HG03025 (cell line): ENCODE measurements at regions not wholly inside any gene's neighbourhood (a gene's known extent, or its start where the extent isn't known, plus 50 kb on each side); places are given as distances from the start of the nearest gene placed in this dataset.

Source experiments
- ATAC-seq: cut with Tn5 transposase; IDR thresholded peaks from one replicate; pipeline ENCODE4 v1.9.1; 2021; ENCODE audit warnings: mild to moderate bottlenecking, moderate library complexity; ENCODE audit not compliant: unreplicated experiment, low FRiP score

- ATAC-seq = no peak
These were observed 220.5 kb downstream of the TM9SF2 start for GRCh38 chr13:99721606-99722337.

DNA sequence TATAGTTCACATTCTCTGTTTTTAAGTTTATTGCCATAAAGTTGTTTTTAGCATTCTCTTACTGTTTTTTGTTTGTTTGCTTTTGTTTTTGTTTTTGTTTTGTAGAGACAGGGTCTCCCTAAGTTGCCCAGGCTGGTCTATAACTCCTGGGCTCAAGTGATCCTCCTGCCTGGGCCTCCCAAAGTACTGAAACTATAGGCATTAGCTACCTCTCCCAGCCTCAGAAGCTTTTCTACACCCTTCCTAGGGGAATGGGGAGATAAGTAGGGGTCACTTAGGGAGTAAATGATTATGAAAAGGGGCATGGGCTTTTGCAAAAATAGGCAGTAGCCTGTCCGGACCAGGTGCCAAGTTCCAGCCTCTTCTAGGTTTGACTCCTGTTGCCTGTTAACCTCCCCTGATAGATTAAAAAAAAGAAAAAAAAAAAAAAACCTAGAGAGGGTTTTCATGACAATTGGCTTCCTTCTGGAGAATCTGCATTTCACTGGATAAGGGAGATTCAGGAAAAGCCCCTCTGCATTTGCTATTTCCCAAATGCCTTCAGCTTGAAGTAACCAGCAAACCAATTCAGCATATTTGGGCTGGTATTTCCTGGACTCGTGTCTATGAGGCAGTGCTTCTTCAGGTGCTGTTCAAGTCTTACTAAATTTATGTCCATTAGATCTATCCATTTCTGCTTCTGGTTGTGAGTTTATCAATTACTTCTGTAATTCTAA is 216.8 kb downstream of the TM9SF2 start:
- no peak for ATAC-seq

DNA sequence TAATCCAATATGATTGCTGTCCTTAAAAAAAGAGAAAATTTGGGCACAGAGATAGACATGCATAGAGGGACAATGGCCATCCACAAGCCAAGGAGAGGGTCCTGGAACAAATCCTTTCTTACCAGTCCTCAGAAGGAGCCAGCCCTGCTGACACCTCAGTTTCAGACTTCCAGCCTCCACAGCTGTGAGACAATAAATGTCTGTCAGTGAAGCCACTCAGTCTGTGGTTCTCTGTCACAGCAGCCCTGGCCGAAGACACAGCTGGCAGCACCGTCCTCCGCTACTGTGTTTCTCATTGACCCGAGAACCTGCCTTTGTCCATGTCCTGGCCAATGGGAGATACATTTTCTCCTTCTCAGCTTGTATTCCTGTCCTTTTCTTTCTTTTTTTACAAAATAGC is 207.9 kb downstream of the TM9SF2 start:
- no peak for ATAC-seq

GRCh38 chr13:99704390-99704789 is 203.1 kb downstream of the TM9SF2 start:
- no peak for ATAC-seq

DNA sequence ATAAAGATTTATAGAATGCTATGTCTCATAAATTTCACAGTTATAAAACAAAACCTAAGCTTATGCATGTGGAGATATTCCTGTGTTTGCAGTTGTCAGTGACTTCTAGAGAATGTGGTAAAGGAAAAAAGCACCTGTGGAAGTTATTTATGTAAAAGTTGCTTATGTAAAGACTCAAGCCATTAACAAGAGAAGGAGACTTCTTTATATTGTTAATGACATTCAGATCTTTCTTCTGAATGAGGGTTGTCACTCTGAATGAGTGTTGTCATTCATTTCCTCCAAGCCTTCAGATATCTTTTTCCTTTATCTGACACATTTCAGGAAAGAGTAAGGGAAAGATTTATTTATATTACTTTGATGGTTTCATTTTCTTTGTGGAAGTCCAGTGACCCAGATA is 202.6 kb downstream of the TM9SF2 start:
- ATAC-seq = no peak

- ATAC-seq = no peak
These were observed 201.5 kb downstream of the TM9SF2 start for GRCh38 chr13:99702687-99703319.

- no peak for ATAC-seq
These were observed 199.2 kb downstream of the TM9SF2 start for GRCh38 chr13:99700468-99700867.

DNA sequence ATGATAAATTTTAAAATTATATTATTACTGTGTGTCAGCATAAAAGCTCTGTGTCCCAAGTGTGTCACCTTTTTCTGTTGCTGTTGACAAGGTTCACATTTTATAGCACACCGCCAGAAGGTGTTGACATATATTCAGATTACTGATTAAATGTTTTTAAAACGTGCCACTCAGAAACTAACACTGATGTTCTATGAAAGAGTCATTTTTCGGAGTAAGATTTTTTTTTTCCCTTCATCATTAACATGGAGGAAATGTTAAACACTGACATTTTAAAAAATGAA is 197.5 kb downstream of the TM9SF2 start:
- no peak for ATAC-seq

DNA sequence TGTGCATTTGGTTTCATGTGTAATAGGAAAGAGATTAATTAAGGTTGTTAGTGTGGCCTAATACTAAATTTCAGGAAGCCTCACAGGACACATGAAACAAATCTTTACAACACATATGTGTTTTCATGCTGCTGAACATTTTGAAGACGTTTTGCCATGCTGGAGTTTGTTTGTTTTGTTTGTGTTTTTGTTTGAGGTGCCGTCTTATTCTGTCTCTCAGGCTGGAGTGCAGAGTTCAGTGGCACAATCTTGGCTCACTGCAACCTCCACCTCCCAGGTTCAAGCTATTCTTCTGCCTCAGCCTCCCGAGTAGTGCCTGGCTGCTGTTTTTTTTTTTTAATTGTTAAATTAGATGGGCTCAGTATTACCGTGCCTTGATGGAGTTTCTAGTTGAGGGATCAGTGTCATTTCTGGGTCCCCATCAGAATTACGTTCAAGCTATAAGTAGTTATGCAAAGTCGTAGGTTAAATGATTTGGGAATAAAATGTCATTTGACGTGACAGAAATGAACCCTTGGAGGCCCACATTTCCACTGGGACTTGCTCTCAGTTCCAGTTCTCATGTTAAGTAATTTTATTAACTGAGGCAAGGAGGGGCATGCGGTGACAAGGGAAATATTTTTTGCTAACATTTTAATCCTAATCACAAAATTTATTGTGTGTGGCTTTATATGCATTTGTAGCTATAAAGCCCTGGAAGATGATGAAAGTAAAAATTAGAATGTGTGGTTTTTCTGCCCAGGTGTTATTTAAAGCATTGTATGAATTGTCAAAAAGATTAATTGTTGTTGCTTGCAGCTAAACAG is 196.9 kb downstream of the TM9SF2 start:
- no peak for ATAC-seq

GRCh38 chr13:99695857-99696256 is 194.6 kb downstream of the TM9SF2 start:
- ATAC-seq = no peak

DNA sequence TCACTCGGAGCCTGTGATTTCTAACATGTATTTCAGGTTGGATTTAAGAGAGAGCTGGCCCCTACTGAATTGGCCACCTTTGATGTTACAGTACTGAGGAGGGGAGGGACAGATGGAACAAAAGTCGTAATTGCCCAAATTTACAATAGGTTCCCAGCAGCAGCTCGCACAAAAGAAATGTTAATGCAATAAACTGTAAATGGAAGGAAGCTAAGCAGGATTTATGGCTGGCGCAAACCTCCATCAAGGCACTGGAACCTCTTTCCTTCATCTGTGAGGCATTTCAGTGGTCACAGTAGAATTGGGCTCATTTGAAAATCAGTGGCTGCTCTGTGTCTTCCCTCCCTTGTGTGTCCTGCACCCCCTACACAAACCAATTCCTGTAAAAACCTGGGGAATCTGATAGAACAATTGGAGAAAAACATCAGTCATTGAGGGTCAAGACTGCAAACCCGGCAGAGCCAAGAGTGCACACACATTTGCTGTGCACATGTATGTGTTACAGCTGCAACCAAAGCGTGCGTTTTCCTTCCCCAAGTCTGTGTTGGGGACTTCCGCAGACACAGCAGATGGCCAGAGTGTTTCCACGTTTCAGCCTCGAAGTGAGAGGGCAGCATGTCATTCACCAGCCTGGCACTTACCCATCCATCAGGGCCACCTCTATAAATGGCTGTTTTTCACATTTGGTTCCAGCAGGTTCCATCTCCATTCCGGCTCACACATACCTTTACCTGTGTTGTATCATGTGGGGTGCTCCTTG is 192.8 kb downstream of the TM9SF2 start:
- ATAC-seq = no peak

DNA sequence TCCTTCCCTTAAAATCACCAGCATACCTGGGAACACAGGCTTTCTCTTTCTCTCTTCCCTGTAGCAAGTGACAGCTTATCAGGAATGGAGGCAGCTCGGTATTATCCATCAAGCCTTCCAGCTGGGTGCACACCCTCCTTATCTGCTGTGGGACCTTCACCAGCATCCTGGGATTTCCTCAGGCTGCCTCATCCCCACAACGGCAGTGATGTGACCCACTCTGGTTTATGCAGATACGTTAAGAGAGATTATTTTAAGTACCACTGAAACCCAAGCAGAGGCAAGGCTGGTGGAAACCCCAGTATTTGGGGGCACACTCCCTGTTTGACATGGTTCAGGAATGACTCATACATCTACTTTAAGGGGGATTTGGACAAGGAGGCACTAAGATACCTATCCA is 192.1 kb downstream of the TM9SF2 start:
- ATAC-seq = no peak

GRCh38 chr13:99692854-99693253 is 191.6 kb downstream of the TM9SF2 start:
- ATAC-seq = no peak

DNA sequence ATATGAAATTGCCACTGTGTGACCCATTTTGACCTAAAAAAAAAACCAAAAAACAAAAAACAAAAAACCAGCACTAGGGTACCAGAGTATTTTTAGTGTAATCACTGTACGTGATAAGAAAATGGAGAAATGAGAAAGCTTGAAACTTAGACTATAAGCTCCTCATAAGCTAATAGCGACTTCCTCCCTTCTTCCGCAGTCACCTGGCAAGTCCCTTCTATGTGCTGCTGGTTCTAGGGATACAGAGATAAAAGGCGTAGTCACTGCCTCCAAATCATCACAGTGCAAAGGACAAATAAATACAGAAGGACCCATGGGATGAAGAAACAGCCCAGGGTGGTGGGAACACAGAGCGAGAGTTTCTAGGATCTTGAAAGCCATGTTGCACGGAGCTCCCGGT is 190.3 kb downstream of the TM9SF2 start:
- no peak for ATAC-seq

GRCh38 chr13:99690426-99691174 is 189.3 kb downstream of the TM9SF2 start:
- ATAC-seq = no peak

DNA sequence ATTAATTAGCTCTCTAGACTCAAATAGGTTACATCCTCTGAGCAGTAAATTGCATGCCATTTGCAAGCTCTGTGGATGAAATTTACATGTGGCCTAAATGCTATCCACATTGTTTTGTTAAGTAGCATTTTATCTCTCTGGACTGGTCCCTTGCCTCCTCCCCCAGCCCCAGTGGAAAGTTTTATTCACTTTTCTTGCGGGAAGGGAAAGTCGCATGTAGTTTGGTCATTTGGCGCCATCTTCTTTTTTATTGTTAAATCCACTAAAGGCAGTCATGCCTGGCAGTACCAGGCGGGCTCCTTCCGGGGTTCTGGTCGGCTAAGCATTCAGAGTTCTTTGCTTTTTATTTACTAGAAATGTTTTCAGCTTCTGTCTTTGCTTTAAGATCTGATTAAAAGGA is 188.7 kb downstream of the TM9SF2 start:
- ATAC-seq = no peak

DNA sequence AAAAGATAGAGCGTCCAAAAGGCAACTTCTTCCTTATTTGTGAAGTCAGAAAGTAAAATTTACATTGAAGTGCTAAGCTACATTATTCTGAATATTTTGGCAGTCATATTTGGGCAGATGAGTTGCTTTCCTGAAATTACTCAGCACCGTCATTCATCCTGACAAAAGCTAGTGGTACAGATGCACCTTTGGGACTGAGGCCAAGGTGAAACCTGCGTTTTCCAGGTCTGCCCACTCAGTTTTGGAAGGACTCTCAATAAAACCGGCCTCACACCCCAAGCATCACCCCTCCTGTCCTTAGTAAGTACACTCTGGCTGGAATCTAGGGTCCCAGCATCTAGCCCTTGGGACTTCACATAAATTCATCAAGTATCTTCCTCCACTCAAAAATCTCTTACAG is 187.5 kb downstream of the TM9SF2 start:
- ATAC-seq = no peak

GRCh38 chr13:99687723-99688397 is 186.6 kb downstream of the TM9SF2 start:
- ATAC-seq = no peak

GRCh38 chr13:99686944-99687411 is 185.7 kb downstream of the TM9SF2 start:
- no peak for ATAC-seq
